SU-DHL-6 (cell line): ENCODE measurements at regions not wholly inside any gene's neighbourhood (a gene's known extent, or its start where the extent isn't known, plus 50 kb on each side); places are given as distances from the start of the nearest gene placed in this dataset.

Source experiments
- H2AFZ ChIP-seq: fragments of 200-600 bp; sonication (generic); 2 replicates; pipeline ENCODE4 v1.6.1; 2014; ENCODE audit warnings: low read depth, mild to moderate bottlenecking, moderate library complexity, mixed read lengths, antibody characterized with exemption, low read length; ENCODE audit not compliant: severe bottlenecking
- H3F3A ChIP-seq: fragments of 200-600 bp; shearing (Covaris generic); 2 replicates; pipeline ENCODE4 v1.6.0; 2016; ENCODE audit warnings: antibody characterized with exemption, mild to moderate bottlenecking; ENCODE audit not compliant: insufficient read depth
- H3K27ac ChIP-seq: fragments of 200-600 bp; sonication (generic); 2 replicates; pipeline ENCODE4 v1.5.1; 2016; ENCODE audit warnings: low read depth, mild to moderate bottlenecking, low read length, moderate library complexity, mixed read lengths
- H3K27me3 ChIP-seq: fragments of 200-600 bp; sonication (generic), shearing (Covaris generic); 2 replicates; pipeline ENCODE4 v1.6.0; 2014; ENCODE audit warnings: mild to moderate bottlenecking, low read length
- H3K36me3 ChIP-seq: fragments of 200-600 bp; sonication (generic); 2 replicates; pipeline ENCODE4 v1.6.1; 2014; ENCODE audit warnings: mild to moderate bottlenecking, low read length, mixed read lengths
- H3K4me2 ChIP-seq: fragments of 300-600, 200-600 bp; shearing (Covaris generic), sonication (generic); 2 replicates; pipeline ENCODE4 v1.6.0; 2014; ENCODE audit warnings: low read length, low read depth, mild to moderate bottlenecking; ENCODE audit not compliant: poor library complexity, severe bottlenecking
- H3K4me3 ChIP-seq: fragments of 200-600 bp; sonication (generic); 2 replicates; pipeline ENCODE4 v1.5.1; 2014; ENCODE audit warnings: antibody characterized with exemption, low read length, mild to moderate bottlenecking, mixed read lengths; ENCODE audit not compliant: insufficient read depth, poor library complexity, severe bottlenecking
- H3K79me2 ChIP-seq: fragments of 200-600 bp; sonication (generic); 2 replicates; pipeline ENCODE4 v1.6.1; 2014; ENCODE audit warnings: mild to moderate bottlenecking, low read length, moderate library complexity; ENCODE audit not compliant: insufficient read depth
- H3K9ac ChIP-seq: fragments of 200-600 bp; sonication (generic); 2 replicates; pipeline ENCODE4 v1.7.0; 2014; ENCODE audit warnings: mild to moderate bottlenecking, low read length
- H3K9me2 ChIP-seq: fragments of 200-600 bp; sonication (generic); replicated peaks from 2 replicates; pipeline ENCODE4 v1.6.1; 2014; ENCODE audit warnings: low read length; ENCODE audit not compliant: insufficient read depth
- H3K9me3 ChIP-seq: fragments of 200-600 bp; sonication (generic); 2 replicates; pipeline ENCODE4 v1.6.1; 2014; ENCODE audit warnings: low read length, mixed read lengths; ENCODE audit not compliant: insufficient read depth
- H4K20me1 ChIP-seq: fragments of 200-600 bp; sonication (generic); 2 replicates; pipeline ENCODE4 v1.6.1; 2014; ENCODE audit warnings: low read depth, mild to moderate bottlenecking, antibody characterized with exemption, low read length, moderate library complexity, mixed read lengths
- CTCF ChIP-seq: fragments of 200-600 bp; sonication (generic); IDR thresholded peaks from one replicate; pipeline ENCODE4 v1.5.1; 2017; ENCODE audit warnings: antibody characterized with exemption, mild to moderate bottlenecking, low read length, moderate library complexity; ENCODE audit not compliant: insufficient read depth, poor library complexity, severe bottlenecking
- EZH2phosphoT487 ChIP-seq: fragments of 200-600 bp; sonication (generic), shearing (Covaris generic); conservative IDR thresholded peaks from 2 replicates; pipeline ENCODE4 v1.6.1; 2018; ENCODE audit warnings: mild to moderate bottlenecking, antibody characterized with exemption, low read length, moderate library complexity, mixed read lengths

- Histone ChIP-seq H4K20me1 (no peaks in the 10 kb centered on the region), H3K79me2 (no peaks in the 10 kb centered on the region), H3K27me3 (no peaks in the 10 kb centered on the region), H3F3A (no peaks in the 10 kb centered on the region), H3K4me2 (no peak overlapping the region), H2AFZ (no peak overlapping the region), H3K9ac (no peak overlapping the region), H3K9me2 (no peaks in the 10 kb centered on the region), H3K27ac (no peak overlapping the region), H3K36me3 (no peaks in the 10 kb centered on the region), H3K4me3 (no peak overlapping the region), H3K9me3 (no peaks in the 10 kb centered on the region)
- TF ChIP-seq EZH2phosphoT487 = no peak
- no peak for TF ChIP-seq CTCF
These were observed 523.0 kb upstream of the CDH11 start for GRCh38 chr16:65644821-65645220.

- no peak overlapping the region for H3K4me2 ChIP-seq
- TF ChIP-seq CTCF = no peak
- no peak for TF ChIP-seq EZH2phosphoT487
- H3K9ac ChIP-seq = no peak overlapping the region
- H3K9me2 ChIP-seq = no peaks in the 10 kb centered on the region
- H3K79me2 ChIP-seq = no peaks in the 10 kb centered on the region
- H2AFZ ChIP-seq = no peak overlapping the region
- no peak overlapping the region for H3K4me3 ChIP-seq
- no peak overlapping the region for H3K27ac ChIP-seq
- H3K9me3 ChIP-seq = no peaks in the 10 kb centered on the region
- no peaks in the 10 kb centered on the region for H3K27me3 ChIP-seq
- H3F3A ChIP-seq = no peaks in the 10 kb centered on the region
- H4K20me1 ChIP-seq = no peaks in the 10 kb centered on the region
- no peaks in the 10 kb centered on the region for H3K36me3 ChIP-seq
These were observed 520.0 kb upstream of the CDH11 start for GRCh38 chr16:65641762-65642289.

GRCh38 chr16:65641049-65641761, 519.3 kb upstream of the CDH11 start:
- TF ChIP-seq EZH2phosphoT487 (no peak), CTCF (no peak)
- no peak overlapping the region for H3K4me2 ChIP-seq

More at GRCh38 chr16:65641049-65641761, 519.3 kb upstream of the CDH11 start:
- Histone ChIP-seq H3K9me3 (no peaks in the 10 kb centered on the region), H3K27ac (no peak overlapping the region), H3K27me3 (no peaks in the 10 kb centered on the region), H2AFZ (no peak overlapping the region), H3K79me2 (no peaks in the 10 kb centered on the region), H3F3A (no peaks in the 10 kb centered on the region), H3K9me2 (no peaks in the 10 kb centered on the region), H4K20me1 (no peaks in the 10 kb centered on the region), H3K4me3 (no peak overlapping the region), H3K9ac (no peak overlapping the region), H3K36me3 (no peaks in the 10 kb centered on the region)
